GM03348 (cell line): ENCODE measurements at regions not wholly inside any gene's neighbourhood (a gene's known extent, or its start where the extent isn't known, plus 50 kb on each side); places are given as distances from the start of the nearest gene placed in this dataset.
"Not testable (repeated sequence)": the region's sequence is repeated elsewhere in the genome, so short reads cannot be mapped to it uniquely, and the experiment has no call there.

Source experiments
- DNase-seq: peaks from one replicate; pipeline ENCODE4 v3.0.0; 2012; ENCODE audit warnings: low spot score

- no peak for DNase-seq
Measured at GRCh38 chr15:20367093-20367492, 174.5 kb downstream of the GOLGA6L6 start.

- DNase-seq, result not testable (repeated sequence)
Measured at GRCh38 chr15:20363591-20363990, 178.0 kb downstream of the GOLGA6L6 start.

GRCh38 chr15:20361091-20361490 is 180.5 kb downstream of the GOLGA6L6 start:
- no peak for DNase-seq

GRCh38 chr15:20358779-20359414 is 182.7 kb downstream of the GOLGA6L6 start:
- peak; percentile 49 for DNase-seq

GRCh38 chr15:20358066-20358778 is 183.4 kb downstream of the GOLGA6L6 start:
- DNase-seq, result peak; percentile 55

GRCh38 chr15:20357481-20358065 is 184.0 kb downstream of the GOLGA6L6 start:
- DNase-seq, result peak; percentile 58

GRCh38 chr15:20356911-20357480 is 184.6 kb downstream of the GOLGA6L6 start:
- no peak for DNase-seq

GRCh38 chr15:20356444-20356910 is 185.1 kb downstream of the GOLGA6L6 start:
- DNase-seq, result peak; percentile 92

GRCh38 chr15:20355256-20355868 is 186.2 kb downstream of the GOLGA6L6 start:
- peak; percentile 47 for DNase-seq

GRCh38 chr15:20354884-20355223 is 186.7 kb downstream of the GOLGA6L6 start:
- DNase-seq, result not testable (repeated sequence)

- peak; percentile 44 for DNase-seq
Measured at GRCh38 chr15:20353966-20354883, 187.4 kb downstream of the GOLGA6L6 start.

- peak; percentile 44 for DNase-seq
Measured at GRCh38 chr15:20352241-20353200, 189.1 kb downstream of the GOLGA6L6 start.

- peak; percentile 53 for DNase-seq
Measured at GRCh38 chr15:20351448-20351971, 190.1 kb downstream of the GOLGA6L6 start.

GRCh38 chr15:20349774-20350498 is 191.7 kb downstream of the GOLGA6L6 start:
- no peak for DNase-seq

GRCh38 chr15:20348900-20349773 is 192.5 kb downstream of the GOLGA6L6 start:
- DNase-seq, result peak; percentile 55

- peak; percentile 34 for DNase-seq
Measured at GRCh38 chr15:20348291-20348899, 193.2 kb downstream of the GOLGA6L6 start.

- peak; percentile 43 for DNase-seq
Measured at GRCh38 chr15:20346082-20346805, 195.4 kb downstream of the GOLGA6L6 start.
